ENCODE measurements at regions not wholly inside any gene's neighbourhood (a gene's known extent, or its start where the extent isn't known, plus 50 kb on each side); places are given as distances from the start of the nearest gene placed in this dataset.

- TF ChIP-seq CTCF (IDR thresholded peaks at IDR 0.05; ENCODE audit: insufficient read depth, missing control alignments) = no peak
- FAIRE-seq (no peak), DNase-seq (ENCODE audit: insufficient read length, low spot score) (no peak)
These were observed 991.8 kb downstream of the VRK1 start for GRCh38 chr14:97788846-97789526.

DNA sequence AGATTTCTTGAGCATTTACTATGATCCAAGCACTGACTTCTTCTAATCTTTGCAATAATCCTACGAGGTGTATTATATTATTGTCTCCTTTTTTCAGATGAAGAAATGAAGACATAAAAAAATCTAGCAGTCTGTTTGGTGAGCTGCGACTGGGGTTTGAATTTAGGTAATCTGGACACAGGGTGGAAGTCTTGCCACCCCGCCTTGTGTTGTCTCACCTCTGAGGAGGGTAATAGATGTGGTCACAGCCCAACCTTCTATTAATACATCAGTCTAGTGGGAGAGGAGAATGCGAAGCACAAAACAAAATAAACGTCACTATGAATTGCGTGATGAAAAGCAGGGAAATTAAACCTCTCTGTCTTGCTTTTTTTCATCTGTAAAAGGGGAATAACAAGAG is 993.9 kb downstream of the VRK1 start:
- DNase-seq (ENCODE audit: insufficient read length, low spot score) = no peak
- no peak for FAIRE-seq
- TF ChIP-seq CTCF (IDR thresholded peaks at IDR 0.05; ENCODE audit: insufficient read depth, missing control alignments) = no peak

DNA sequence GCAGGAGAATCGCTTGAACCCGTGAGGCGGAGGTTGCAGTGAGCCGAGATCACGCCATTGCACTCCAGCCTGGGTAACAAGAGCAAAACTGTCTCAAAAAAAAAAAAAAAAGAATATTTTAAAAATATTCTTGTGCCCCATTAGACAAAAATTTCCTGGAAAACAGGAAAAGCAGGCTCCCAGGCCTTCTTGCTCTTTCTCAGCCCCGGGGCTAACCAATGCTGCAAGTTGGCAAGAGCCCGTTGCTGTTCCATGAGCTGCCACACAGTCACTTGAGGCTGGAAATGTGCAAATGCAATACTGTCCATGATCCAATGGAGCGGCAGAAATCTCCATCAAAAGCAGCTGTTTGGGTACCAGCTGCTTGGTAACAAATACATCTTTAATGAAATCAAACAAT is 994.7 kb downstream of the VRK1 start:
- no peak for TF ChIP-seq CTCF (IDR thresholded peaks at IDR 0.05; ENCODE audit: insufficient read depth, missing control alignments)
- DNase-seq (ENCODE audit: insufficient read length, low spot score) (no peak), FAIRE-seq (no peak)

GRCh38 chr14:97796511-97796910 is 999.3 kb downstream of the VRK1 start:
- no peak for TF ChIP-seq CTCF (IDR thresholded peaks at IDR 0.05; ENCODE audit: insufficient read depth, missing control alignments)
- DNase-seq (ENCODE audit: insufficient read length, low spot score) (no peak), FAIRE-seq (no peak)

DNA sequence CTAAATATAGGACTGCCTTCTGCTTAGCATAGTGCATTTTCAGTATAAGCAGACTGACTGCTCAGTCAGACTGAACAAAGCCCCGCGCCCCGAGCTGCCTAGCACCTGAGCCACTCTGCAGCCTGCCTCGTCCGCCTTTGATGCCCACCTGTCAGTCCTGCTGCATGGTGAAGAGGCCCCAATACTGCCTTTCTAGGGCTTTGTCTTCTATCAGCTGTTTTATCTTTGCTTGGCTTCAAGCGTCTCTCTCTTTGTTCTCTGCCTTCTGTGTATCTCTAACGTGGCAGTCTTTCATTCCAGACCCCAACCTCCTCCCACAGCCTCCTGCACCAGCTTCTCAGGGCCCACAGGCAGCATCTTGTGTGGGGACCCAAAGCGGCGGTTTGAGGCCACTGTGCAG is 1001.0 kb downstream of the VRK1 start:
- DNase-seq (ENCODE audit: insufficient read length, low spot score) (no peak), FAIRE-seq (no peak)
- no peak for TF ChIP-seq CTCF (IDR thresholded peaks at IDR 0.05; ENCODE audit: insufficient read depth, missing control alignments)

DNA sequence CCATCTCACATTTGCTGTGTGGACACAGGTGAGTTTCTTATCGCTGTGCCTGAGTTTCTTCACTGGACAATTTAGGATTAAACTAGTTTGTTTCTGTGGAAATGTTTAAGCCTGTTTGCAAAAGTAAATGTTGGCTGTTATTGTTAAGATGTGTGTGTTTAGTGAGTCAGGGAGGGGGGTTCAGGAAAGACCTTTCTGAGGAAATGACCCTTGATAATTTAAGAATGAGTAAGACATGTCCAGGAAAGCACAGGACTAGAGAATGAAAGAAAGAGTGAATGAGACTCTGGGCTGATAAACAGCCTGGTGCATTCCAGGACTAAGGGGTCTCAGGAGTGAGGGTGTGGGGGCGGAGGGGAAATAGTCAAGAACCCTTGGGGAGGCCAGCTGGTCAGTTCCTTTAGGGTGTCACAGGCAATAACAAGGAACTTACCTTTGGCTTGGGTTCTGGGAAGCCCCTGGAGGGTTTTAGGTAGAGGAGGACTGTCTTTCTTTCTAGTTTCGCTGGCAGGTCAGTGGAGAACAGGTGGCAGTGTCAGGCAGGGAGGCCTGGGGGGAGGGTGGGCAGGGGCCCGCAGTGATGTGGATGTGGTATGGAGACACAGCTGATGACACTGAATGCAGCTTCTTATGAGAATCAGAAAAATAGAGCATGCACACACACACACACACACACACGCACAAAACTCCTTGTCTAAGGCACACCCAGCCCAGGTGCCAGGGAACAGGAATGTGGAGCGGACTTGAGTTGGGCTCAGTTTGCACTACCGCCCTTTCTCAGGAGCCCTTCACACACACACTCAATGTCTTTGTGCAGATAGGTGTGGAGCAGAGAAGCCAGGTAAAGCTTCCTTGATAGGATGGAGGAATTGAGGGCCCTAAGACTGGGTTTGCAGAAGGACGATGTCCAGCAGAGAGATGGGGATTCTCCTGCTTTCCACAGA is 1005.5 kb downstream of the VRK1 start:
- no peak for TF ChIP-seq CTCF (IDR thresholded peaks at IDR 0.05; ENCODE audit: insufficient read depth, missing control alignments)
- FAIRE-seq (no peak), DNase-seq (ENCODE audit: insufficient read length, low spot score) (no peak)

- FAIRE-seq (no peak), DNase-seq (ENCODE audit: insufficient read length, low spot score) (no peak)
- TF ChIP-seq CTCF (IDR thresholded peaks at IDR 0.05; ENCODE audit: insufficient read depth, missing control alignments) = no peak
These were observed 1006.9 kb downstream of the VRK1 start for GRCh38 chr14:97804056-97804455.
